ENCODE measurements at regions not wholly inside any gene's neighbourhood (a gene's known extent, or its start where the extent isn't known, plus 50 kb on each side); places are given as distances from the start of the nearest gene placed in this dataset.

GRCh38 chr13:111597191-111597611, 276.8 kb downstream of the TEX29 start:
- TF ChIP-seq CTCF (conservative IDR thresholded peaks at IDR 0.05; ENCODE audit: low read length) (no peak), EZH2phosphoT487 (IDR thresholded peaks at IDR 0.05; ENCODE audit: borderline replicate concordance, low read depth, low read length) (no peak)
